GM12865 (cell line): ENCODE measurements at regions not wholly inside any gene's neighbourhood (a gene's known extent, or its start where the extent isn't known, plus 50 kb on each side); places are given as distances from the start of the nearest gene placed in this dataset.

Experiments used
- DNase-seq: peaks from one replicate; pipeline ENCODE4 v3.0.0; 2010; ENCODE audit warnings: low read depth
- H3K4me3 ChIP-seq: 2 replicates; pipeline ENCODE4 v1.5.1; 2011; ENCODE audit warnings: mild to moderate bottlenecking, low read depth, low read length, control low read depth
- TF ChIP-seq, protein P1 (sequence below): IDR thresholded peaks from 2 replicates; pipeline ENCODE4 v1.5.1; 2011; ENCODE audit warnings: low read length, control low read depth, low read depth, inconsistent platforms; ENCODE audit not compliant: insufficient read depth; ENCODE audit errors: missing control alignments

DNA sequence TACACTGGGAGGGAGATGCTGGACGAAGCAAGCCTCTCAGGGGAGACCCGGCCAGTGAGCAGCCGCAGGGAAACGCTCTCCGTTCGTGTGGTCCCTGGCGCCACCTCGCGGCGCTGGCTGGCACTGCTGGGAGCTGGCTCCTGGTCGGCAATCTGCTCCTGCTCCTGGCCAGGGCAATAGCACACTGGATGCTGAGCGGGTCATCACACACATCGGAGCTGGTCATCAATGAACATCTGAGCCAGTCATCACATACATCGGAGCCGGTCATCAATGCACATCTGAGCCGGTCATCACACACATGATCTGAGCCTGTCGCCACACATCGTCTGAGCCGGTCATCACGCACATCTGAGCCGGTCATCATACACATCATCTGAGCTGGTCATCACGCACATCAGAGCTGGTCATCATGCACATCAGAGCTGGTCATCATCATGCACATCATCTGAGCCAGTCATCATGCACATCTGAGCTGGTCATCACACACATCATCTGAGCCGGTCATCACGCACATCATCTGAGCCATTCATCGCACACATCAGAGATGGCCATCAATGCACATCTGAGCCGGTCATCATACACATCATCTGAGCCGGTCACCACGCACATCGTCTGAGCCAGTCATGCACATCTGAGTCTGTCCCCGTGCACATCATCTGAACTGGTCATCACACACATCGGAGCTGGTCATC lies 217.3 kb downstream of the RBFOX3 start:
- peak; percentile 61 for DNase-seq
- no peak overlapping the region for H3K4me3 ChIP-seq
- TF ChIP-seq, protein P1, sequence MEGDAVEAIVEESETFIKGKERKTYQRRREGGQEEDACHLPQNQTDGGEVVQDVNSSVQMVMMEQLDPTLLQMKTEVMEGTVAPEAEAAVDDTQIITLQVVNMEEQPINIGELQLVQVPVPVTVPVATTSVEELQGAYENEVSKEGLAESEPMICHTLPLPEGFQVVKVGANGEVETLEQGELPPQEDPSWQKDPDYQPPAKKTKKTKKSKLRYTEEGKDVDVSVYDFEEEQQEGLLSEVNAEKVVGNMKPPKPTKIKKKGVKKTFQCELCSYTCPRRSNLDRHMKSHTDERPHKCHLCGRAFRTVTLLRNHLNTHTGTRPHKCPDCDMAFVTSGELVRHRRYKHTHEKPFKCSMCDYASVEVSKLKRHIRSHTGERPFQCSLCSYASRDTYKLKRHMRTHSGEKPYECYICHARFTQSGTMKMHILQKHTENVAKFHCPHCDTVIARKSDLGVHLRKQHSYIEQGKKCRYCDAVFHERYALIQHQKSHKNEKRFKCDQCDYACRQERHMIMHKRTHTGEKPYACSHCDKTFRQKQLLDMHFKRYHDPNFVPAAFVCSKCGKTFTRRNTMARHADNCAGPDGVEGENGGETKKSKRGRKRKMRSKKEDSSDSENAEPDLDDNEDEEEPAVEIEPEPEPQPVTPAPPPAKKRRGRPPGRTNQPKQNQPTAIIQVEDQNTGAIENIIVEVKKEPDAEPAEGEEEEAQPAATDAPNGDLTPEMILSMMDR, result peak; percentile 97

DNA sequence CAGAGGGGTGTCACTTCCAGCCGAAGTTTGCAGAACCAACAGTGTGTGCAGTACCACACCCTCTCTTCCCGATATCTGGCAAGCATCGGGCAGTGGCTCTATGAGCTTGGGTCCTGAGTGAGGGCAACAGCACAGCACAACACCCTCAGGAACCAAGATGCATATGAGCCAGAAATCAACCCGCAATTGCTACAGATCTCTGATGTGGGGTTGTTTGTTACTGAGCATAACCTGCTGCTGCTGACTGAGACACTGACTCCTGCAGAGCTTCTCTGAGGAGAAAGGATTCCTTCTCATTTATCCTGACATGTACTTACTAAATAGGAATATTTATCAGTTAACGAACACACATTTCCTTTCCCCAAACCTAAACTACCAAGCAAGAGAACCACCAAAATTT lies 218.3 kb downstream of the RBFOX3 start:
- DNase-seq, result no peak
- TF ChIP-seq, protein P1, result no peak
- no peak overlapping the region for H3K4me3 ChIP-seq

DNA sequence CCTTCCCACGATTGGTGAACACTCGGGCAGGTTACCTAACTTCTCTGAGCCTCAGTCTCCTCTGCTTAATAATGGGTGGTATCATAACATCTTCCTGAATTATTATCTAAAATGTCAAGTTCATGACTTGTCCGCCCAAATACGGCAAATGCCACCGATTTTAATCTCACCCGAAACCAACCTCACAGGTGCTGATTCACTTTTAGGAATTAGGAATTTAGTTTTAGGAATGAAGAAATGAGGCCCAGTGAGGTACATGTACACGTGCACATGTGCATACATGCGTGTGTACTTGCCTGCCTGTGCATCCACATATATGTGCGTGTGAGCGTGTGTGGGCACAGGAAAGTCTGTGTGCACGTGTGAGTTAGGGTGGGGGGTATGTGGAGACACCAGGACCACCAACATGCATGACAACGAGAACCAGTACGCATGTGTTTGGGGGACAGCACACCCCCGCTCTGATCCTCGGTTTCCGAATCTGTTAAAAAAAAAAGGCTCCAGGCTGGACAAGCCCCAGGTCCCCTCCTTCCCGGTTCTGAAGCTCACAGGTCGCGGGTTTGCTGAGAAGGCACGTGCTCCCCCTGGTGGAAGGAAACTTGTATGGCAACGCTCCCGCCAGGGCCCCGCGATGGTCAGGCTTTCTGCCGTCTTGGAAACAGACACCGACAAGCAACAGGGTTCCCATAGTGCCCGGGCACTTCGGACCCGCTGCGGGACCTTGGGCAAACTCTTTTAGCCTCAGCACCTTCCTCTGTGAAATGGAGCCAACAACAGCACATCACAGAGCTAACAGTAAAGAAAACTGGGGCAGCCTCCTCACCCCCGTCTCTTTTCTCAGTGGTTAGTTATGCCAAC lies 219.2 kb downstream of the RBFOX3 start:
- peak; percentile 72 for DNase-seq
- no peak overlapping the region for H3K4me3 ChIP-seq
- TF ChIP-seq, protein P1, result peak; percentile 84

DNA sequence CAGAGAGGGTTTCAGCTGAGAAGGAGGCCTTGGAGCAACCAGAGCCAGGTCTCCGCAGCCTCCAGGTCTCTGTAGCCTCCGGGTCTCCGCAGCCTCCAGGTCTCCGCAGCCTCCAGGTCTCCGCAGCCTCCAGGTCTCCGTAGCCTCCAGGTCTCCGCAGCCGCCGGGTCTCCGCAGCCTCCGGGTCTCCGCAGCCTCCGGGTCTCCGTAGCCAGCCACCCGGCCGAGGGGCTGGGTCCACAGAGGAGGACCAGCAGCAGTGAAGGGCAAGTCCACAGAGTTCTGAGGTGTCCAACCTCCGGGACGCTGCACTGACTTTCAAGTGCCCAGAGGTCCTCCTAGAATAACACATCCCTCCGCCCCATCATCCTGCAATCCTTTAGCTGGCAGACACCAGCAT lies 221.0 kb downstream of the RBFOX3 start:
- TF ChIP-seq, protein P1, result no peak

DNA sequence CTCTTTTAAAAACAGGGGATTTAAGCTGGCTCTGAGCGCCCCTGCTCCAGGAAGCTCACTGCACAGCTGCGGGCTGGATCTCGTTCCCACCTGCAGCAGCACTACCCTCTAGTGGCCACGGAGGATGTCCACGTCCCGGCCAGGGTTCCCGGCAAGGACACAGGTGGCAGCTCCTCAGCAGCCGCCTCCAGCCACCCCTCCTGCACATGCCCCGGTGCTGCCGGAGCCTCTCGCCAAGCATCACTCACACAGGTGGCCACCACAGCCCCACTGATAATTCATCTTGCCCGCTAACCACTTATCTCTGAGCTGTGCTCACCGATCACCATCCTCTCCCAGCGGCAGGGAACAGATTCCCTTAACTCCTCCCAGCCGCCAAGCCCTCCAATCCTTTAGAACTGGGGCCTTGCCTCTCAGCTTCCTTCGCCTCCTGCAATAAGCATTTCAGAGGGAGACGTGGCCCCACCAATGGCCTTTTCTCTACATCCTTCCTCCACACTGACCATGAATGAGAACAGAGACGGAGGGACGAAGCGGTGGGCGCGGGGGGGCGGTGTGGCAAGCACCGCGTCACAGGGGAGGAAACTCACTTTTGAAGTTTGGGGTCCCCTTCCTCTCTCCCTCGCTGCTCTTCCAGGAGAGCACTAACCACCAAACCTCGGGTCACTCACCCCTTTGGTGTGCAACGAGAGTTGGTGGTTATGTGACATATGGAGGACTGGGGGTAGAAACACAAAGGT lies 222.1 kb downstream of the RBFOX3 start:
- DNase-seq, result peak; percentile 48
- TF ChIP-seq, protein P1, result peak; percentile 61
- H3K4me3 ChIP-seq, result no peak overlapping the region

More for the DNA sequence above, 221.0 kb downstream of the RBFOX3 start:
- DNase-seq, result no peak
- no peak overlapping the region for H3K4me3 ChIP-seq

DNA sequence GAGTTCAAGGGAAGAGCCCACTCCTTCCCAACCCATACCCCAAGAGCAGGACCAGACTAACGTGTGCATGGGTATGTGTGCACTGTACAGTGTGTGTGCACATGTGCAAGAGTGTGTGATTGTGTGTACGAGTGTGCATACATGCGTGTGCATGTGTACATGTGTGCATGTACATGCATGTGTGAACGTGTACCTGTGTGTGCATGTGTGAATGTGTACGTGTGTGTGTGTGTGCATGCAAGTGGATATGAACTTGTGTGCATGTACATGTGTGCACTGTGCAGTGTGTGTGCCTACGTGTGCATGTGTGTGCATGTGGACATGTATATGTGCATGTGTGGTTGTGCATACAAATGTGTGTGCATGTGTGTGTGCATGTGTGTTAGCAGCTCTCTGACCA lies 223.1 kb downstream of the RBFOX3 start:
- TF ChIP-seq, protein P1, result no peak
- DNase-seq, result no peak
- H3K4me3 ChIP-seq, result no peak overlapping the region
